GM12878 (cell line): ENCODE measurements at regions not wholly inside any gene's neighbourhood (a gene's known extent, or its start where the extent isn't known, plus 50 kb on each side); places are given as distances from the start of the nearest gene placed in this dataset.

Experiments
- ATAC-seq: fragments of 200-7000 bp; cut with Tn5 transposase; 3 replicates; pipeline ENCODE4 v1.9.1; 2020; ENCODE audit warnings: mild to moderate bottlenecking, moderate library complexity
- BruUV-seq: library from RNA; stranded (reverse); fragments of 400-500 nt; replicated peaks from 2 replicates; lab custom pipeline; 2021; lab: Mats Ljungman, UMichigan
- CTCF ChIA-PET: fragments of 300-600 bp; sonication (Branson Sonifier 250); formaldehyde crosslinking; extraction: SDS; loops from one replicate; lab custom pipeline; 2021; ENCODE audit warnings: inconsistent platforms; lab: Yijun Ruan, JAX
- POLR2A ChIA-PET: fragments of 350-600 bp; formaldehyde crosslinking; extraction: SDS; loops from one replicate; lab custom pipeline; 2021; ENCODE audit warnings: inconsistent platforms; lab: Charles Lee
- RAD21 ChIA-PET: fragments of 300-600 bp; sonication (Branson Sonifier 250); formaldehyde crosslinking; loops from one replicate; lab custom pipeline; 2023; ENCODE audit warnings: antibody characterized with exemption; ENCODE audit not compliant: unreplicated experiment; lab: Charles Lee
- SMC1A ChIA-PET: fragments of 300-600 bp; sonication (Branson Sonifier 250); formaldehyde crosslinking; loops from one replicate; lab custom pipeline; 2023; ENCODE audit not compliant: unreplicated experiment, uncharacterized antibody; lab: Charles Lee
- DNase-seq: peaks from one replicate; pipeline ENCODE4 v3.0.0-alpha.2; 2011; ENCODE audit warnings: low read depth, low spot score
- FAIRE-seq: peaks from 3 replicates; lab custom pipeline; 2011; peaks lifted over from hg19 to GRCh38; lab: Jason Lieb, UNC
- H2AFZ ChIP-seq: 2 replicates; pipeline ENCODE4 v1.6.0; 2011; ENCODE audit warnings: low read depth, low read length, control low read depth; ENCODE audit not compliant: control insufficient read depth
- H3K27ac ChIP-seq: 2 replicates; pipeline ENCODE4 v1.5.1; 2011; ENCODE audit warnings: control low read depth; ENCODE audit not compliant: control insufficient read depth, insufficient read depth
- H3K27me3 ChIP-seq, 2 experiments: replicated peaks in 1 of 2; 2 replicates each; pipeline versions ENCODE4 v1.6.0 to v1.6.1; 2011; ENCODE audit warnings: low read length in 1 of 2; ENCODE audit not compliant: control insufficient read depth in 2 of 2, insufficient read depth in 2 of 2
- H3K36me3 ChIP-seq, 2 experiments: 2 replicates each; pipeline ENCODE4 v1.5.1; 2011; ENCODE audit warnings: low read length in 1 of 2; ENCODE audit not compliant: control insufficient read depth in 2 of 2, insufficient read depth in 2 of 2
- H3K4me1 ChIP-seq: 2 replicates; pipeline ENCODE4 v1.6.1; 2011; ENCODE audit warnings: mild to moderate bottlenecking, low read length, moderate library complexity, mixed read lengths; ENCODE audit not compliant: control insufficient read depth, insufficient read depth
- H3K4me2 ChIP-seq: 2 replicates; pipeline ENCODE4 v1.6.0; 2011; ENCODE audit warnings: control low read depth; ENCODE audit not compliant: control insufficient read depth, insufficient read depth
- H3K4me3 ChIP-seq: fragments of 200-600 bp; sonication (generic); 2 replicates; pipeline ENCODE4 v1.5.1; 2016
- H3K79me2 ChIP-seq: 2 replicates; pipeline ENCODE4 v1.6.0; 2011; ENCODE audit warnings: low read length; ENCODE audit not compliant: control insufficient read depth, insufficient read depth
- H3K9ac ChIP-seq: 2 replicates; pipeline ENCODE4 v1.8.0; 2011; ENCODE audit warnings: low read length, control low read depth, mixed read lengths; ENCODE audit not compliant: control insufficient read depth, insufficient read depth
- H3K9me3 ChIP-seq: replicated peaks from 3 replicates; pipeline ENCODE4 v1.5.1; 2011; ENCODE audit warnings: mild to moderate bottlenecking, low read length; ENCODE audit not compliant: control insufficient read depth, insufficient read depth
- H4K20me1 ChIP-seq: 2 replicates; pipeline ENCODE4 v1.6.0; 2011; ENCODE audit not compliant: control insufficient read depth, insufficient read depth
- ASH2L ChIP-seq: fragments of 300-600, 200-600 bp; sonication (generic); IDR thresholded peaks from 2 replicates; pipeline ENCODE4 v1.6.1; 2017; ENCODE audit warnings: low read depth, mild to moderate bottlenecking, borderline replicate concordance
- CBFB ChIP-seq: IDR thresholded peaks from 2 replicates; pipeline ENCODE4 v1.6.1; 2016; ENCODE audit warnings: antibody characterized with exemption, low read depth
- CHD1 ChIP-seq: IDR thresholded peaks from 2 replicates; pipeline ENCODE4 v1.6.1; 2012; ENCODE audit warnings: low read depth, low read length, improper control_type of control experiment
- CREM ChIP-seq: IDR thresholded peaks from 2 replicates; pipeline ENCODE4 v1.6.1; 2014; ENCODE audit warnings: antibody characterized with exemption, low read depth
- FOXK2 ChIP-seq: fragments of 450-650 bp; IDR thresholded peaks from 2 replicates; pipeline ENCODE4 v1.6.1; 2017; ENCODE audit warnings: mild to moderate bottlenecking, moderate library complexity
- LARP7 ChIP-seq: fragments of 450-650 bp; IDR thresholded peaks from 2 replicates; pipeline ENCODE4 v1.6.1; 2017; ENCODE audit warnings: mild to moderate bottlenecking
- SMC3 ChIP-seq: IDR thresholded peaks from 2 replicates; pipeline ENCODE4 v1.6.1; 2011; ENCODE audit warnings: low read length, improper control_type of control experiment, borderline replicate concordance
- ZNF207 ChIP-seq: fragments of 450-650 bp; IDR thresholded peaks from 2 replicates; pipeline ENCODE4 v1.6.1; 2014; ENCODE audit warnings: antibody characterized with exemption, mild to moderate bottlenecking, borderline replicate concordance
- WGBS: methylation state at CpG from one replicate; pipeline ENCODE4 v1.1.6; 2016; ENCODE audit warnings: low lambda C conversion rate; ENCODE audit not compliant: insufficient replicate concordance, insufficient coverage; ENCODE audit errors: missing lambda C conversion rate; 5-methylcytosine and 5-hydroxymethylcytosine counted together
- in situ Hi-C: fragments of 300-500 bp; cut with MboI; formaldehyde crosslinking; loops from 9 replicates; pipeline ENCODE4 v1.14.3; 2018; ENCODE audit warnings: mixed read lengths
- intact Hi-C: fragments of 100-400 bp; cut with micrococcal nuclease; formaldehyde crosslinking; loops from one replicate; pipeline ENCODE4 v1.14.2; 2022; ENCODE audit not compliant: unreplicated experiment
- TF ChIP-seq, protein P1 (sequence below): fragments of 450-650 bp; IDR thresholded peaks from 2 replicates; pipeline ENCODE4 v1.6.1; 2016; ENCODE audit warnings: mild to moderate bottlenecking, moderate library complexity, borderline replicate concordance
- TF ChIP-seq, protein P2 (sequence below): IDR thresholded peaks from 2 replicates; pipeline ENCODE4 v1.6.1; 2012; ENCODE audit warnings: low read depth, low read length, improper control_type of control experiment

DNA sequence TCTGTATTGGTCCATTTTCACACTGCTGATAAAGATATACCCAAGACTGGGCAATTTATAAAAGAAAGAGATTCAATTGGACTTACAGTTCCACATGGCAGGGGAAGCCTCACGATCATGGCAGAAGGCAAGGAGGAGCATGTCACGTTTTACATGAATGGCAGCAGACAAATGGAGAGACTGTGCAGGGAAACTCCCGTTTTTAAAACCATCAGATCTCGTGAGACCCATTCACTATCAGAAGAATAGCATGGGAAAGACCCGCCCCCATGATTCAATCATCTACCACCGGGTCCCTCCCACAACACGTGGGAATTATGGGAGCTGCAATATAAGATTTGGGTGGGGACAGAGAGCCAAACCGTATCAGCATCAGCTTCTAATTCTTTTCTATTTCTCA lies 217.0 kb downstream of the ANAPC1 start:
- DNase-seq (no peak), FAIRE-seq (no peak), ATAC-seq (no peak)
- H2AFZ ChIP-seq = no peak overlapping the region
- no peaks in the 10 kb centered on the region; the same call in 2 of the 3 replicates for H3K9me3 ChIP-seq
- no peak overlapping the region for H3K4me3 ChIP-seq
- intact Hi-C loops = no loop called here
- CTCF ChIA-PET = no interaction called here
- WGBS = 34% methylated on average over 8 of the region's 8 CpGs
- RAD21 ChIA-PET = no interaction called here
- POLR2A ChIA-PET = no interaction called here
- in situ Hi-C loops = no loop called here
- SMC1A ChIA-PET = interaction anchor here (0.6 kb wide), 1 partner anchor 9 kb away, joined by 3 read pairs; no protein-coding TSS in a partner anchor
- H3K36me3 ChIP-seq = no peaks in the 10 kb centered on the region
- no peaks in the 10 kb centered on the region for H3K79me2 ChIP-seq
- TF ChIP-seq, protein P1, sequence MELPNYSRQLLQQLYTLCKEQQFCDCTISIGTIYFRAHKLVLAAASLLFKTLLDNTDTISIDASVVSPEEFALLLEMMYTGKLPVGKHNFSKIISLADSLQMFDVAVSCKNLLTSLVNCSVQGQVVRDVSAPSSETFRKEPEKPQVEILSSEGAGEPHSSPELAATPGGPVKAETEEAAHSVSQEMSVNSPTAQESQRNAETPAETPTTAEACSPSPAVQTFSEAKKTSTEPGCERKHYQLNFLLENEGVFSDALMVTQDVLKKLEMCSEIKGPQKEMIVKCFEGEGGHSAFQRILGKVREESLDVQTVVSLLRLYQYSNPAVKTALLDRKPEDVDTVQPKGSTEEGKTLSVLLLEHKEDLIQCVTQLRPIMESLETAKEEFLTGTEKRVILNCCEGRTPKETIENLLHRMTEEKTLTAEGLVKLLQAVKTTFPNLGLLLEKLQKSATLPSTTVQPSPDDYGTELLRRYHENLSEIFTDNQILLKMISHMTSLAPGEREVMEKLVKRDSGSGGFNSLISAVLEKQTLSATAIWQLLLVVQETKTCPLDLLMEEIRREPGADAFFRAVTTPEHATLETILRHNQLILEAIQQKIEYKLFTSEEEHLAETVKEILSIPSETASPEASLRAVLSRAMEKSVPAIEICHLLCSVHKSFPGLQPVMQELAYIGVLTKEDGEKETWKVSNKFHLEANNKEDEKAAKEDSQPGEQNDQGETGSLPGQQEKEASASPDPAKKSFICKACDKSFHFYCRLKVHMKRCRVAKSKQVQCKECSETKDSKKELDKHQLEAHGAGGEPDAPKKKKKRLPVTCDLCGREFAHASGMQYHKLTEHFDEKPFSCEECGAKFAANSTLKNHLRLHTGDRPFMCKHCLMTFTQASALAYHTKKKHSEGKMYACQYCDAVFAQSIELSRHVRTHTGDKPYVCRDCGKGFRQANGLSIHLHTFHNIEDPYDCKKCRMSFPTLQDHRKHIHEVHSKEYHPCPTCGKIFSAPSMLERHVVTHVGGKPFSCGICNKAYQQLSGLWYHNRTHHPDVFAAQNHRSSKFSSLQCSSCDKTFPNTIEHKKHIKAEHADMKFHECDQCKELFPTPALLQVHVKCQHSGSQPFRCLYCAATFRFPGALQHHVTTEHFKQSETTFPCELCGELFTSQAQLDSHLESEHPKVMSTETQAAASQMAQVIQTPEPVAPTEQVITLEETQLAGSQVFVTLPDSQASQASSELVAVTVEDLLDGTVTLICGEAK = no peak
- TF ChIP-seq CBFB (no peak), ASH2L (no peak), FOXK2 (no peak), CREM (no peak), LARP7 (no peak), SMC3 (no peak), ZNF207 (no peak), CHD1 (no peak)
- TF ChIP-seq, protein P2, sequence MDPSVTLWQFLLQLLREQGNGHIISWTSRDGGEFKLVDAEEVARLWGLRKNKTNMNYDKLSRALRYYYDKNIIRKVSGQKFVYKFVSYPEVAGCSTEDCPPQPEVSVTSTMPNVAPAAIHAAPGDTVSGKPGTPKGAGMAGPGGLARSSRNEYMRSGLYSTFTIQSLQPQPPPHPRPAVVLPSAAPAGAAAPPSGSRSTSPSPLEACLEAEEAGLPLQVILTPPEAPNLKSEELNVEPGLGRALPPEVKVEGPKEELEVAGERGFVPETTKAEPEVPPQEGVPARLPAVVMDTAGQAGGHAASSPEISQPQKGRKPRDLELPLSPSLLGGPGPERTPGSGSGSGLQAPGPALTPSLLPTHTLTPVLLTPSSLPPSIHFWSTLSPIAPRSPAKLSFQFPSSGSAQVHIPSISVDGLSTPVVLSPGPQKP = no peak
- H3K27me3 ChIP-seq = peaks cover 0 to 5% of the 10 kb centered on the region in 2 experiments; a peak in 1 of 4 replicates
- no TSS peak for BruUV-seq
- no peaks in the 10 kb centered on the region; the same call in 1 of the 2 replicates for H4K20me1 ChIP-seq
- H3K9ac ChIP-seq = no peak overlapping the region
- no peak overlapping the region for H3K4me2 ChIP-seq
- peaks cover 11% of the 10 kb centered on the region for H3K4me1 ChIP-seq
- no peak overlapping the region for H3K27ac ChIP-seq
